Stimulated activated naive CD8-positive, alpha-beta T cell treated with anti-CD3 and anti-CD28 coated beads, Interleukin-15, Interleukin-2, amounts not matched to agents 100 ng/mL and 50 ng/mL, for 24 hours (primary cell): ENCODE measurements at regions not wholly inside any gene's neighbourhood (a gene's known extent, or its start where the extent isn't known, plus 50 kb on each side); places are given as distances from the start of the nearest gene placed in this dataset.

Experiments
- H3K27ac Mint-ChIP-seq: one replicate; pipeline ENCODE4 v1.8.0; 2021; ENCODE audit warnings: mild to moderate bottlenecking, mixed read lengths
- H3K27me3 Mint-ChIP-seq: one replicate; pipeline ENCODE4 v1.8.0; 2021; ENCODE audit warnings: mixed read lengths
- H3K36me3 Mint-ChIP-seq: one replicate; pipeline ENCODE4 v1.8.0; 2021; ENCODE audit warnings: low read depth, mixed read lengths
- H3K4me1 Mint-ChIP-seq: one replicate; pipeline ENCODE4 v1.8.0; 2021; ENCODE audit warnings: low read depth, mixed read lengths
- H3K4me3 Mint-ChIP-seq: one replicate; pipeline ENCODE4 v1.8.0; 2021; ENCODE audit warnings: mild to moderate bottlenecking, mixed read lengths
- H3K9me3 Mint-ChIP-seq: one replicate; pipeline ENCODE4 v1.8.0; 2021; ENCODE audit warnings: mixed read lengths

DNA sequence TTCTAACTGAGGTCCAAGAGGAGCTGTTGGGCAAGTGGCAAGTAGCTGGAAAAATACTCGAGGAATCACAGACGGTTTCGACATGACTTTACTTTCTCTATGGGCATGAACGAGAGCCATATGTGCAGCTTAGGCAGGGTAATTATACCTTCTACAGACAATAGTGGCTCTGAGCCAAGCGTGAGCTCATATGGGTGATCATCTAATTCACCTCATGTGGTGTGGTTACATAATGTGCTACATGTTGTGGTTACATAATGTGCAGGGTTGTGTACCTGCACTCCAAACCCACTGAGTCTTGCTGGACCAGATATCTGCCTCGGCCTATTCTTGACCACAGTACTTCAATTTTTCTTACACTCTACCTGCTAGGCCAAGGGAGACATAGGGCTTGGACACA is 771.7 kb upstream of the EYS start:
- H3K4me1 Mint-ChIP-seq = no peaks in the 10 kb centered on the region
- H3K27me3 Mint-ChIP-seq = no peaks in the 10 kb centered on the region
- H3K9me3 Mint-ChIP-seq = peaks cover 10% of the 10 kb centered on the region
- no peaks in the 10 kb centered on the region for H3K36me3 Mint-ChIP-seq
- H3K4me3 Mint-ChIP-seq = no peak overlapping the region
- H3K27ac Mint-ChIP-seq = no peak overlapping the region

- Mint-ChIP-seq H3K27ac (no peak overlapping the region), H3K27me3 (no peaks in the 10 kb centered on the region), H3K36me3 (no peaks in the 10 kb centered on the region), H3K9me3 (no peaks in the 10 kb centered on the region), H3K4me1 (no peaks in the 10 kb centered on the region), H3K4me3 (no peak overlapping the region)
Observed at GRCh38 chr6:66435321-66435720, 728.3 kb upstream of the EYS start.

GRCh38 chr6:66429210-66429609 is 722.2 kb upstream of the EYS start:
- Mint-ChIP-seq H3K27me3 (no peaks in the 10 kb centered on the region), H3K27ac (no peak overlapping the region), H3K9me3 (peaks cover 3% of the 10 kb centered on the region), H3K4me1 (no peaks in the 10 kb centered on the region), H3K4me3 (no peak overlapping the region), H3K36me3 (no peaks in the 10 kb centered on the region)

GRCh38 chr6:66423047-66423446 is 716.0 kb upstream of the EYS start:
- Mint-ChIP-seq H3K36me3 (no peaks in the 10 kb centered on the region), H3K9me3 (peaks cover 7% of the 10 kb centered on the region), H3K4me1 (no peaks in the 10 kb centered on the region), H3K27ac (no peak overlapping the region), H3K27me3 (no peaks in the 10 kb centered on the region), H3K4me3 (no peak overlapping the region)

GRCh38 chr6:66421570-66421969 is 714.5 kb upstream of the EYS start:
- Mint-ChIP-seq H3K36me3 (no peaks in the 10 kb centered on the region), H3K4me1 (no peaks in the 10 kb centered on the region), H3K27me3 (no peaks in the 10 kb centered on the region), H3K9me3 (peaks cover 7% of the 10 kb centered on the region), H3K27ac (no peak overlapping the region), H3K4me3 (no peak overlapping the region)

- no peaks in the 10 kb centered on the region for H3K4me1 Mint-ChIP-seq
- H3K27ac Mint-ChIP-seq = no peak overlapping the region
- H3K27me3 Mint-ChIP-seq = no peaks in the 10 kb centered on the region
- H3K4me3 Mint-ChIP-seq = no peak overlapping the region
- H3K36me3 Mint-ChIP-seq = no peaks in the 10 kb centered on the region
- H3K9me3 Mint-ChIP-seq = peaks cover 3% of the 10 kb centered on the region
Observed at GRCh38 chr6:66418906-66419305, 711.9 kb upstream of the EYS start.

DNA sequence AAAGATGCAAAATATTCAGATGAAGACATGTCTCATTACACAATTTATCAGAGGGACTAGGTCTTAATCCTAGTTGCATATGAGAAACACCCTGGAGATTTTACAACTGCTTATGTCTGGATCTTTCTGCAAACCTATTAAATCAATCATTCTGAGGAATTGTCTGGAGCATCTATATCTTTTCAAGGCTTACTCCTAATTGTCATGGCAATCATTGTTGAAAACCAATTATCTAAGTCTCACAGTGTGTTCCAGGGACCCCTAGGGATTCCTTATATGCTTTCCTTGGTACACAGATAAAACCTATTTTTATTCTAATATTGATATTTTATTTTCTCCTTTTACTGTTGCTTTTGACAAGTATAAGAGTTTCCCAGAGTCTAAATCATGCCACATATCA is 696.9 kb upstream of the EYS start:
- no peak overlapping the region for H3K4me3 Mint-ChIP-seq
- no peaks in the 10 kb centered on the region for H3K4me1 Mint-ChIP-seq
- H3K27me3 Mint-ChIP-seq = no peaks in the 10 kb centered on the region
- no peaks in the 10 kb centered on the region for H3K36me3 Mint-ChIP-seq
- no peak overlapping the region for H3K27ac Mint-ChIP-seq
- no peaks in the 10 kb centered on the region for H3K9me3 Mint-ChIP-seq

DNA sequence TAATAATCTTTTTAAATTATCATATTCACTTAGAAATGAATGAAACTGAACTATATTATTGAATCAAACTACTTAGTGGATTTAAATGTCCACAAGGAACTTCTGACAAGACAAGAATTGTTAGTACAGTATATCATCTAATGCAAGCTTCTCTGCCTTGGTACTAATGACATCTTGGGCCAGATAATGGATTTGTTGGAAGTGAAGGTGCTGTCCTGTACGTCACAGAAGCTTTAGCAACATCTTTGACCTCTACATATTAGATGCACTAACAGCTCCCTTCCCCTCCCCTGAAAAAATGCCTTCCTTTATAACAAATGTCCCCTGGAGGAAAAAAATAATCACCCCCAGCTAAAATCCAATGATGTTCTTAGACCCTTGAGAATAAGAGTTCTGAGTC is 695.8 kb upstream of the EYS start:
- H3K36me3 Mint-ChIP-seq = no peaks in the 10 kb centered on the region
- no peak overlapping the region for H3K4me3 Mint-ChIP-seq
- no peaks in the 10 kb centered on the region for H3K4me1 Mint-ChIP-seq
- H3K27ac Mint-ChIP-seq = no peak overlapping the region
- no peaks in the 10 kb centered on the region for H3K27me3 Mint-ChIP-seq
- H3K9me3 Mint-ChIP-seq = no peaks in the 10 kb centered on the region

- H3K4me3 Mint-ChIP-seq = no peak overlapping the region
- H3K36me3 Mint-ChIP-seq = no peaks in the 10 kb centered on the region
- no peaks in the 10 kb centered on the region for H3K4me1 Mint-ChIP-seq
- no peaks in the 10 kb centered on the region for H3K27me3 Mint-ChIP-seq
- no peak overlapping the region for H3K27ac Mint-ChIP-seq
- no peaks in the 10 kb centered on the region for H3K9me3 Mint-ChIP-seq
Observed at GRCh38 chr6:66396549-66396948, 689.5 kb upstream of the EYS start.

GRCh38 chr6:66396145-66396544 is 689.1 kb upstream of the EYS start:
- Mint-ChIP-seq H3K36me3 (no peaks in the 10 kb centered on the region), H3K4me3 (no peak overlapping the region), H3K27ac (no peak overlapping the region), H3K27me3 (no peaks in the 10 kb centered on the region), H3K9me3 (no peaks in the 10 kb centered on the region), H3K4me1 (no peaks in the 10 kb centered on the region)

GRCh38 chr6:66390393-66390792 is 683.4 kb upstream of the EYS start:
- no peaks in the 10 kb centered on the region for H3K9me3 Mint-ChIP-seq
- H3K4me1 Mint-ChIP-seq = no peaks in the 10 kb centered on the region
- H3K27ac Mint-ChIP-seq = no peak overlapping the region
- no peak overlapping the region for H3K4me3 Mint-ChIP-seq
- no peaks in the 10 kb centered on the region for H3K36me3 Mint-ChIP-seq
- H3K27me3 Mint-ChIP-seq = no peaks in the 10 kb centered on the region

DNA sequence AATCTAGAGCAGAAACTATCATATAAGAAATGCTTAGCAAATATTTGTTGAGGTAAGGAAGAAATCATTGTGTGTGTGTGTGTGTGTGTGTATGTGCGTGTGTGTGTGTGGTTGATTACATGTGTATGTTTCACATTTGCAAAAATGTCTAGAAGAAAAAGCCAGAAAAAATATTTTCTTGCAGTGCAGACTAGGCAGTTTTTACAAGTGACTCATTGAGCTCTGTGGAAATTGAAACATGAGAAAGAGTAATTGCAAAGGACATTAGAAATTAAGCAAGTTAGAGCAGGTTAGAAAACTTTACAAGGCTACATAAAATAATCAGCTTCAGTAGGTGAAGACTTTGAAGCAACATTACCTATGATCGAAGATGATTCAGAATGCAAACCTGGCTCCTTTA is 669.0 kb upstream of the EYS start:
- H3K4me3 Mint-ChIP-seq = no peak overlapping the region
- H3K36me3 Mint-ChIP-seq = no peaks in the 10 kb centered on the region
- H3K27ac Mint-ChIP-seq = no peak overlapping the region
- H3K9me3 Mint-ChIP-seq = peaks cover 7% of the 10 kb centered on the region
- no peaks in the 10 kb centered on the region for H3K4me1 Mint-ChIP-seq
- no peaks in the 10 kb centered on the region for H3K27me3 Mint-ChIP-seq

DNA sequence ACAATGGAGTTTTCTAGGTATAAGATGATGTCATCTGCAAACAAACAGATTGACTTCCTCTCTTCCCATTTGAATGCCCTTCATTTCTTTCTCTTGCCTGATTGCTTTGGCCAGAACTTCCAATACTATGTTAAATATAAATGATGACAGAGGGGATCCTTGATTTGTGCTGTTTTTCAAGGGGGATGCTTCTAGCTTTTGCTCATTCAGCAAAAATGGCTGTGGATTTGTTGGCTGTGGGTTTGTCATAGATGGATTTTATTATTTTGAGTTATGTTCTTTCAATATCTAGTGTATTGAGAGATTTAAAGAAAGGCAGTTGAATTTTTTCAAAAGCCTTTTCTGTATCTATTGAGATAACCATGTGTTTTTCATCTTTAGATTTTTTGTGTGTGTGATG is 662.4 kb upstream of the EYS start:
- Mint-ChIP-seq H3K9me3 (peaks cover 12% of the 10 kb centered on the region), H3K4me1 (no peaks in the 10 kb centered on the region), H3K36me3 (no peaks in the 10 kb centered on the region), H3K27me3 (no peaks in the 10 kb centered on the region), H3K4me3 (no peak overlapping the region), H3K27ac (no peak overlapping the region)

- Mint-ChIP-seq H3K36me3 (no peaks in the 10 kb centered on the region), H3K9me3 (peaks cover 3% of the 10 kb centered on the region), H3K27ac (no peak overlapping the region), H3K27me3 (no peaks in the 10 kb centered on the region), H3K4me1 (no peaks in the 10 kb centered on the region), H3K4me3 (no peak overlapping the region)
Observed at GRCh38 chr6:66362888-66363287, 655.9 kb upstream of the EYS start.

- Mint-ChIP-seq H3K27me3 (no peaks in the 10 kb centered on the region), H3K4me3 (no peak overlapping the region), H3K9me3 (peaks cover 3% of the 10 kb centered on the region), H3K4me1 (no peaks in the 10 kb centered on the region), H3K36me3 (no peaks in the 10 kb centered on the region), H3K27ac (no peak overlapping the region)
Observed at GRCh38 chr6:66361886-66362285, 654.9 kb upstream of the EYS start.

DNA sequence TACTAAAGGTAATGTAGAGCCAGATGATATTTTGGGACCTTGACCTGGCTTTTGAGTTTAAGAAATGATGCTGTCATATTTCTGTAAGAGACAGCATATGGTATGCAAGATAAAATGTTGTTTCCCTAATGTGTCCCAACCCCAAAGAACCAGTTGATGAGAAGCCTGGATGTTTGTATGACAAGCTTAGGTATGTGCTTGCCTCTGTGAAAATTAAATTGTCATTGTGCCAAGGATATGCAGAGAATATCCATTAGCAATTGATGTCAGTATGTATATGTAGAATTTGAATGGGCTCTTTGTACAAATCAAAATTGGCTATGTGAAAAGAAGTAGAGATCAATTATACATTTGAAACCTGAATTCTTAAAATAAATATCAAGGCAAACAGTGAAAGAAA is 650.8 kb upstream of the EYS start:
- peaks cover 3% of the 10 kb centered on the region for H3K9me3 Mint-ChIP-seq
- no peak overlapping the region for H3K27ac Mint-ChIP-seq
- no peaks in the 10 kb centered on the region for H3K4me1 Mint-ChIP-seq
- no peaks in the 10 kb centered on the region for H3K36me3 Mint-ChIP-seq
- no peak overlapping the region for H3K4me3 Mint-ChIP-seq
- no peaks in the 10 kb centered on the region for H3K27me3 Mint-ChIP-seq

DNA sequence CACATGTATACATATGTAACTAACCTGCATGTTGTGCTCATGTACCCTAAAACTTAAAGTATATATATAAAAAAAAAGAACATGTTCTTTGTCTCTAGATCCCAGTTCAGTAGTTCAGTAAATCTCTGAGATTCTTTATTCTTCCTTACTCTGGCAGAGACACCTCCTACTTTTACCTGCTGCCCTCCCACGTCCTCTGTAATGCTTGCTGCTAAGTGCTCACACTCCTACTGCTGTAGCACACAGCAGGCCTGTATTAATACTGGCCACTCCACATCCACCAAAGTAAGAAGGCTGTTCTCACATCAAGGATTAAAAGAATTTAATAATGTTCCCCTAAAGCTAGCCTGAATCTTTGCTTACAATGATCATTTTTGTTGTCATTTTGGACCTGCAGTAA is 648.4 kb upstream of the EYS start:
- H3K27ac Mint-ChIP-seq = no peak overlapping the region
- H3K9me3 Mint-ChIP-seq = peaks cover 3% of the 10 kb centered on the region
- H3K4me1 Mint-ChIP-seq = no peaks in the 10 kb centered on the region
- no peak overlapping the region for H3K4me3 Mint-ChIP-seq
- no peaks in the 10 kb centered on the region for H3K27me3 Mint-ChIP-seq
- H3K36me3 Mint-ChIP-seq = no peaks in the 10 kb centered on the region
